ENCODE measurements at regions not wholly inside any gene's neighbourhood (a gene's known extent, or its start where the extent isn't known, plus 50 kb on each side); places are given as distances from the start of the nearest gene placed in this dataset.
"Not testable (repeated sequence)": the region's sequence is repeated elsewhere in the genome, so short reads cannot be mapped to it uniquely, and the experiment has no call there.

GRCh38 chr1:195866091-195866780, 742.0 kb downstream of the KCNT2 start:
- ATAC-seq: no peak
- DNase-seq (ENCODE audit: low spot score): no peak

GRCh38 chr1:195851804-195852203, 756.4 kb downstream of the KCNT2 start:
- no peak for ATAC-seq
- DNase-seq (ENCODE audit: low spot score): no peak

GRCh38 chr1:195851016-195851601, 757.1 kb downstream of the KCNT2 start:
- ATAC-seq: no peak
- no peak for DNase-seq (ENCODE audit: low spot score)

- ATAC-seq: no peak
- no peak for DNase-seq (ENCODE audit: low spot score)
Observed at GRCh38 chr1:195849180-195849579, 759.1 kb downstream of the KCNT2 start.

GRCh38 chr1:195847957-195848875, 760.0 kb downstream of the KCNT2 start:
- ATAC-seq; DNase-seq (ENCODE audit: low spot score): not testable (repeated sequence)

GRCh38 chr1:195831789-195832188, 776.5 kb downstream of the KCNT2 start:
- ATAC-seq (no peak), DNase-seq (ENCODE audit: low spot score) (no peak)

GRCh38 chr1:195828325-195828724, 779.9 kb downstream of the KCNT2 start:
- ATAC-seq (no peak), DNase-seq (ENCODE audit: low spot score) (no peak)

GRCh38 chr1:195820925-195821324, 787.3 kb downstream of the KCNT2 start:
- DNase-seq (ENCODE audit: low spot score): no peak
- ATAC-seq: no peak

- no peak for DNase-seq (ENCODE audit: low spot score)
Observed at GRCh38 chr1:195806060-195806459, 802.2 kb downstream of the KCNT2 start.

GRCh38 chr1:195804547-195804946, 803.7 kb downstream of the KCNT2 start:
- ATAC-seq (no peak), DNase-seq (ENCODE audit: low spot score) (no peak)

More at GRCh38 chr1:195806060-195806459, 802.2 kb downstream of the KCNT2 start:
- no peak for ATAC-seq

GRCh38 chr1:195799016-195799415, 809.2 kb downstream of the KCNT2 start:
- DNase-seq (ENCODE audit: low spot score): no peak
- no peak for ATAC-seq

- no peak for DNase-seq (ENCODE audit: low spot score)
- ATAC-seq: no peak
Observed at GRCh38 chr1:195794225-195794624, 814.0 kb downstream of the KCNT2 start.

GRCh38 chr1:195791796-195792195, 816.4 kb downstream of the KCNT2 start:
- ATAC-seq (no peak), DNase-seq (ENCODE audit: low spot score) (no peak)

- DNase-seq (ENCODE audit: low spot score) (no peak), ATAC-seq (no peak)
Observed at GRCh38 chr1:195790514-195791168, 817.6 kb downstream of the KCNT2 start.

- DNase-seq (ENCODE audit: low spot score) (no peak), ATAC-seq (no peak)
Observed at GRCh38 chr1:195789321-195789720, 818.9 kb downstream of the KCNT2 start.

GRCh38 chr1:195788721-195789120, 819.5 kb downstream of the KCNT2 start:
- ATAC-seq: no peak
- no peak for DNase-seq (ENCODE audit: low spot score)

- no peak for ATAC-seq
- DNase-seq (ENCODE audit: low spot score): no peak
Observed at GRCh38 chr1:195785830-195786229, 822.4 kb downstream of the KCNT2 start.

GRCh38 chr1:195773931-195774330, 834.3 kb downstream of the KCNT2 start:
- ATAC-seq (no peak), DNase-seq (ENCODE audit: low spot score) (no peak)

- no peak for DNase-seq (ENCODE audit: low spot score)
- ATAC-seq: no peak
Observed at GRCh38 chr1:195769461-195769860, 838.8 kb downstream of the KCNT2 start.

- DNase-seq (ENCODE audit: low spot score) (no peak), ATAC-seq (no peak)
Observed at GRCh38 chr1:195768936-195769335, 839.3 kb downstream of the KCNT2 start.

GRCh38 chr1:195768377-195768776, 839.9 kb downstream of the KCNT2 start:
- no peak for ATAC-seq
- DNase-seq (ENCODE audit: low spot score): no peak

Data from left lobe of liver (tissue), 2 donors.